Psoas muscle (tissue), 7 donors: ENCODE measurements at regions not wholly inside any gene's neighbourhood (a gene's known extent, or its start where the extent isn't known, plus 50 kb on each side); places are given as distances from the start of the nearest gene placed in this dataset.
"Not testable (repeated sequence)": the region's sequence is repeated elsewhere in the genome, so short reads cannot be mapped to it uniquely, and the experiment has no call there.

Experiments
- ATAC-seq, 4 donors: fragments of 200-7000 bp; cut with Tn5 transposase; one replicate each; pipeline ENCODE4 v1.9.1; 2020; ENCODE audit warnings: moderate library complexity in 3 of 4, mild to moderate bottlenecking in 2 of 4
- DNase-seq, 2 donors: peaks; one replicate each; pipeline ENCODE4 v3.0.0-alpha.2; 2020
- H3K27ac ChIP-seq: fragments of 200-600 bp; one replicate; pipeline ENCODE4 v1.8.0; 2022
- H3K27me3 ChIP-seq, 3 donors: fragments of 200-600 bp in 1 of 3; one replicate each; pipeline versions ENCODE4 v1.6.1 to v1.8.0; 2013 to 2022; ENCODE audit warnings: low read length in 2 of 3, mild to moderate bottlenecking in 2 of 3, moderate library complexity in 1 of 3; ENCODE audit not compliant: insufficient read depth in 3 of 3
- H3K36me3 ChIP-seq, 2 donors: fragments of 200-600 bp in 1 of 2; one replicate each; pipeline versions ENCODE4 v1.6.1 to v1.8.0; 2013 to 2022; ENCODE audit warnings: low read depth in 1 of 2, mild to moderate bottlenecking in 1 of 2, moderate library complexity in 1 of 2; ENCODE audit not compliant: insufficient read depth in 1 of 2
- H3K4me1 ChIP-seq: fragments of 200-600 bp; one replicate; pipeline ENCODE4 v1.8.0; 2022
- H3K4me3 ChIP-seq: fragments of 200-600 bp; one replicate; pipeline ENCODE4 v1.8.0; 2022; ENCODE audit warnings: mild to moderate bottlenecking
- H3K9me3 ChIP-seq: fragments of 200-600 bp; one replicate; pipeline ENCODE4 v1.8.0; 2022
- WGBS, 3 donors: extraction: QIAGEN DNeasy Blood & Tissue Kit; methylation state at CpG; one replicate each; pipeline versions ENCODE4 v1.1.6 to v1.1.7; 2013; 5-methylcytosine and 5-hydroxymethylcytosine counted together
- intact Hi-C, 2 donors: fragments of 100-400 bp; cut with DNase I; formaldehyde crosslinking; loops; one replicate each; pipeline versions ENCODE4 v1.11.0 to v1.14.2; 2022
- TF ChIP-seq, protein P1 (sequence below): fragments of 200-600 bp; IDR thresholded peaks from one replicate; pipeline ENCODE4 v1.8.0; 2022; ENCODE audit warnings: antibody characterized with exemption
- donor health status: healthy with polysubstance abuse.
- donor health status: DM: no; HTN: no; CAD: no; lungs with moderate emphysema.
- donor health status: Bipolar disorder and iron deficiency.
- donor health status: healthy.
- donor health status: DM: yes; HTN: yes; CAD: no.
- donor health status: DM: no; HTN: no; CAD: no.
- donor health status: DM: yes; HTN: yes; CAD: no.

DNA sequence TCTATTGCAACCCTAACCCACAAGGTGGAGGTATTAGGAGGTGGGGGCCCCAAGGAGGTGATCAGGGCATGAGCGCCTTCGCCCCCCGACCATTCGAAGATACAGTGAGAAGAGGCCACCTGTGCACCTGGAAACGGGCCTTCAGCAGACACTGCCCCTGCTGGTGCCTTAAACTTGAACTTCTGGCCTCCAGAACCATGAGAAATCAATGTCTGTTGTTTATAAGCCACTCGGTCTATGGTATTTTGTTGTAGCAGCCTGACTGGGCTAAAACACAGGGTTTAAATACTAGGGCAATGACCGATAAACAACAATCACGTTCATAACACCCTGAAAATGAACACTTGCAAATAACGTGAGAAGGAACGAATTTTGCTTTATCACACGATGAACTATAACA, 85.2 kb upstream of the USP29 start:
- ATAC-seq (no peak), DNase-seq (no peak)
- WGBS, 3 donors = 40 to 56% (median 45%) methylated on average over 11 of the region's 11 CpGs
- Histone ChIP-seq H3K4me3 (no peak overlapping the region), H3K4me1 (no peaks in the 10 kb centered on the region), H3K9me3 (peaks cover 11% of the 10 kb centered on the region), H3K27me3 (no peaks in the 10 kb centered on the region), H3K27ac (no peak overlapping the region), H3K36me3 (no peaks in the 10 kb centered on the region)
- intact Hi-C loops = no loop called here
- TF ChIP-seq, protein P1, sequence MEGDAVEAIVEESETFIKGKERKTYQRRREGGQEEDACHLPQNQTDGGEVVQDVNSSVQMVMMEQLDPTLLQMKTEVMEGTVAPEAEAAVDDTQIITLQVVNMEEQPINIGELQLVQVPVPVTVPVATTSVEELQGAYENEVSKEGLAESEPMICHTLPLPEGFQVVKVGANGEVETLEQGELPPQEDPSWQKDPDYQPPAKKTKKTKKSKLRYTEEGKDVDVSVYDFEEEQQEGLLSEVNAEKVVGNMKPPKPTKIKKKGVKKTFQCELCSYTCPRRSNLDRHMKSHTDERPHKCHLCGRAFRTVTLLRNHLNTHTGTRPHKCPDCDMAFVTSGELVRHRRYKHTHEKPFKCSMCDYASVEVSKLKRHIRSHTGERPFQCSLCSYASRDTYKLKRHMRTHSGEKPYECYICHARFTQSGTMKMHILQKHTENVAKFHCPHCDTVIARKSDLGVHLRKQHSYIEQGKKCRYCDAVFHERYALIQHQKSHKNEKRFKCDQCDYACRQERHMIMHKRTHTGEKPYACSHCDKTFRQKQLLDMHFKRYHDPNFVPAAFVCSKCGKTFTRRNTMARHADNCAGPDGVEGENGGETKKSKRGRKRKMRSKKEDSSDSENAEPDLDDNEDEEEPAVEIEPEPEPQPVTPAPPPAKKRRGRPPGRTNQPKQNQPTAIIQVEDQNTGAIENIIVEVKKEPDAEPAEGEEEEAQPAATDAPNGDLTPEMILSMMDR = no peak

DNA sequence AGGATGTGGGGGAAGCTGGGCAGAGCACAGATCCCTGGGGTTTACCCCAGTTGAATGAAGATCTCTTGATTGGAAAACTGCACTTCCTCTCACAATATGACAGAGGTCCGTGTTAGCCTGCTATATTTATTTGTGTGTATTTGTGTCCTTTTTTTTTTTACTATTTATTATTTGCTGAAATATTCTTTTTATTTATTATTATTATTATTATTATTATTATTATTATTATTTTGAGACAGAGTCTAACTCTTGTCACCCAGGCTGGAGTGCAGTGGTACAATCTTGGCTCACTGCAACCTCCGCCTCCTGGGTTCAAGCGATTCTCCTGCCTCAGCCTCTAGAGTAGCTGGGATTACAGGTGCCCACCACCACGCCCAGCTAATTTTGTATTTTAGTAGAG, 84.0 kb upstream of the USP29 start:
- 87 to 90% (median 89%) methylated on average over 4 of the region's 4 CpGs for WGBS, 3 donors
- H3K36me3 ChIP-seq, intact Hi-C loops, H3K4me1 ChIP-seq, H3K27me3 ChIP-seq, H3K27ac ChIP-seq, ATAC-seq, DNase-seq, H3K4me3 ChIP-seq: not testable (repeated sequence)
- H3K9me3 ChIP-seq = peaks cover 13% of the 10 kb centered on the region

DNA sequence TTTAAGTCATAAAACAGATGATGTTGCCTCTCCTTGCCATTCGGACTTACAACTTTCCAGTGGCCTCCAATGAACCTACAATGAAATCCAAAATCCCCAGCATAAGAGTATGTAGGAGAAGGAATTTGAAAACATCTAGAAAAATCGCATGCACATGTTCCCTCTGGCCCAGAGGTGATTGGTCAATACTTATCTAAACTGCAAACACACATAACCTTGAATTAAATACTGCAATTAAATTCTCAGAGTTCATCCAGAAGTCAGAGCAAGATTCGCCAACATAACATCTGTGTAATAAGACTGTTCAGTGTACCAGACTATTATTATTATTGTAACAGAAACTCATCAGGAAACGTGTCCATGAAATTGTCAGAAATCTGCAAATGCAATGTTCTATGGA, 82.2 kb upstream of the USP29 start:
- WGBS, 3 donors = 25 to 35% (median 35%) methylated on average over 4 of the region's 4 CpGs
- Histone ChIP-seq H3K36me3 (no peaks in the 10 kb centered on the region), H3K27me3 (no peaks in the 10 kb centered on the region), H3K9me3 (peaks cover 16% of the 10 kb centered on the region), H3K27ac (no peak overlapping the region), H3K4me3 (no peak overlapping the region), H3K4me1 (no peaks in the 10 kb centered on the region)
- no peak for ATAC-seq
- intact Hi-C loops = no loop called here
- DNase-seq = no peak
- TF ChIP-seq, protein P1 = no peak

- Histone ChIP-seq H3K9me3 (peaks cover 9% of the 10 kb centered on the region), H3K27me3 (no peaks in the 10 kb centered on the region), H3K4me1 (no peaks in the 10 kb centered on the region), H3K36me3 (no peaks in the 10 kb centered on the region), H3K27ac (no peak overlapping the region), H3K4me3 (no peak overlapping the region)
- WGBS, 3 donors = 52 to 61% (median 60%) methylated on average over 3 of the region's 3 CpGs
- TF ChIP-seq, protein P1 = no peak
- no peak for DNase-seq
- intact Hi-C loops = no loop called here
- ATAC-seq = no peak
Measured at GRCh38 chr19:57047743-57048142, 72.0 kb upstream of the USP29 start.

DNA sequence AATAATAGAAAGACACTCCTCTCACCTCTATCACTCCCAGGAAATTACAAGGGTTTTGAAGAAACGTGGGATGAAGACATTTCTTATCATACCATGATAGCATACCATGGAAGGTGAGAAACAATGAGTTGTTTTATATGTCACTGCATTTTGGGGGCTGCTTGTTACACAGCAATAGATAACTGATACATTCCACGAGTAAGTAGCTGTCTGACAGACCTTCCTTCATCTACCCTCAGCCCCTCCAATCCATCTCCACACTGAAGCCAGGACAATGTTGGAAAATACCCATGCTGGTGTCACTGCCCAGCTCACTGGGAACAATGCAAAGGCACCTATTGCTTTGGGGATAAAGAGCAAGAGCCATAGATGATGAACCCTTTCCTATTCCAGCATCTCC, 68.9 kb upstream of the USP29 start:
- DNase-seq (no peak), ATAC-seq (no peak)
- no peak overlapping the region for H3K27ac ChIP-seq
- intact Hi-C loops = no loop called here
- peaks cover 12% of the 10 kb centered on the region for H3K9me3 ChIP-seq
- H3K4me1 ChIP-seq = no peaks in the 10 kb centered on the region
- H3K27me3 ChIP-seq = no peaks in the 10 kb centered on the region
- no peaks in the 10 kb centered on the region for H3K36me3 ChIP-seq
- WGBS, 3 donors = 80 to 90% (median 88%) methylated on average over 2 of the region's 2 CpGs
- TF ChIP-seq, protein P1 = no peak
- H3K4me3 ChIP-seq = no peak overlapping the region
